ENCODE measurements at regions not wholly inside any gene's neighbourhood (a gene's known extent, or its start where the extent isn't known, plus 50 kb on each side); places are given as distances from the start of the nearest gene placed in this dataset.

DNA sequence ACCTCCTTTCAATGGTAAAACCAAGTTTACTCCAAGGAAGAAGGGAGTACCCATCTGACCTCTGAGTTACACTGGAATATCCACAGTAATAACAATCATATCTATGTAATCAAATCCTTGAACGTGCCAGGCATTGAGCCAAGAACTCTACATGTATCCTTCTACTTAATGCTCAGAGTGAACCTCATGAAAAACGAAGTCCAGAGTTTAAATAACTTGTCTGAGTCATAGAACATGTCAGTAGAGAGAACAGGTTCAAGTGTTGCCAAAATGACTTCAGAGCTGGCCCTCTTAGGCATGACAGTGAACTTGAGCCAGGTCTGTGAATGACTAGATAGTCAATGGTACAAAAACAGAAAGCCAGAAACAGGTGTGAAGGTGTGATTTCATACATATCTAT is 164.1 kb upstream of the ZNF618 start:
- no peaks in the 10 kb centered on the region for H3K9me3 ChIP-seq (ENCODE audit: low read length)
- intact Hi-C loops (cut with micrococcal nuclease; ENCODE audit: unreplicated experiment): no loop called here
- no peaks in the 10 kb centered on the region for H4K20me1 ChIP-seq (ENCODE audit: insufficient read depth, low read length)
- no peaks in the 10 kb centered on the region for H3K36me3 ChIP-seq (ENCODE audit: insufficient read depth, low read length)
- no peaks in the 10 kb centered on the region for H3K4me1 ChIP-seq (ENCODE audit: insufficient read depth, low read length, poor library complexity, severe bottlenecking)
- POLR2A ChIA-PET: interaction anchor here (0.6 kb wide), 1 partner anchor 365 kb away, joined by 3 read pairs; no protein-coding TSS in a partner anchor
- no peak overlapping the region for H3K4me2 ChIP-seq (ENCODE audit: low read length)
- DNase-seq (ENCODE audit: low spot score): no peak
- CTCF ChIA-PET (ENCODE audit: unreplicated experiment): no interaction called here
- H3K27ac ChIP-seq (ENCODE audit: low read depth, low read length, poor library complexity, severe bottlenecking): no peak overlapping the region
- TF ChIP-seq CTCF (conservative IDR thresholded peaks at IDR 0.05; ENCODE audit: low read length) (no peak), EZH2phosphoT487 (IDR thresholded peaks at IDR 0.05; ENCODE audit: borderline replicate concordance, low read depth, low read length) (no peak)
- no peaks in the 10 kb centered on the region for H3K79me2 ChIP-seq (ENCODE audit: insufficient read depth, low read depth, low read length)
- H3K9me2 ChIP-seq (ENCODE audit: insufficient read depth, low read length): no peaks in the 10 kb centered on the region
- no peak overlapping the region for H2AFZ ChIP-seq (ENCODE audit: low read length)
- H3K4me3 ChIP-seq (ENCODE audit: low read depth, low read length, poor library complexity, severe bottlenecking): no peak overlapping the region
- BruUV-seq (replicated peaks): no TSS peak

GRCh38 chr9:113715086-113715485 is 161.0 kb upstream of the ZNF618 start:
- Histone ChIP-seq H3K4me2 (ENCODE audit: low read length) (no peak overlapping the region), H3K4me3 (ENCODE audit: low read depth, low read length, poor library complexity, severe bottlenecking) (no peak overlapping the region), H3K4me1 (ENCODE audit: insufficient read depth, low read length, poor library complexity, severe bottlenecking) (no peaks in the 10 kb centered on the region), H3K9me2 (ENCODE audit: insufficient read depth, low read length) (no peaks in the 10 kb centered on the region), H3K27ac (ENCODE audit: low read depth, low read length, poor library complexity, severe bottlenecking) (no peak overlapping the region), H2AFZ (ENCODE audit: low read length) (no peak overlapping the region), H3K79me2 (ENCODE audit: insufficient read depth, low read depth, low read length) (no peaks in the 10 kb centered on the region), H4K20me1 (ENCODE audit: insufficient read depth, low read length) (no peaks in the 10 kb centered on the region), H3K9me3 (ENCODE audit: low read length) (no peaks in the 10 kb centered on the region), H3K36me3 (ENCODE audit: insufficient read depth, low read length) (no peaks in the 10 kb centered on the region)
- BruUV-seq (replicated peaks): no TSS peak
- no peak for DNase-seq (ENCODE audit: low spot score)
- ChIA-PET POLR2A (no interaction called here), CTCF (ENCODE audit: unreplicated experiment) (no interaction called here)
- intact Hi-C loops (cut with micrococcal nuclease; ENCODE audit: unreplicated experiment): no loop called here
- TF ChIP-seq CTCF (conservative IDR thresholded peaks at IDR 0.05; ENCODE audit: low read length) (no peak), EZH2phosphoT487 (IDR thresholded peaks at IDR 0.05; ENCODE audit: borderline replicate concordance, low read depth, low read length) (no peak)

DNA sequence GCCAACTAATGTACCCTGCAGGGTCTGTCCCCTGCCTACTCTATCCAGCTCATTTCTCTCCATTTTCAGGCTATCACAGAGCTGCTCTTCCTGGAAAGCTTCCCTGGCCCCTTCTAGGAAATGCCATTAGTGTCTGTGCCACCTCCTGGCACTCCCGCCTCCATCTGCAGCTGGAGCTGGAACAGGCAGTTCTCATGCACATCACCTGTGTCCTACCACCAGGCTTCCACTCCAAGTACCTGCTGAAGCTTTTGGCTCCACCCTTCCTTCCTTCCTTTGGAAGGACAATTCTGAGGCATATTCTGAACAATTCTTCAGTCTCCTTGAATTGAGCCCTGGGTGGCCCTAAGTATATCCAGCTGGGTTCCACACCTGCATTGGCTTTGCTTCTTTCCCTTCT is 156.2 kb upstream of the ZNF618 start:
- no peaks in the 10 kb centered on the region for H3K9me3 ChIP-seq (ENCODE audit: low read length)
- ChIA-PET CTCF (ENCODE audit: unreplicated experiment) (no interaction called here), POLR2A (interaction anchor here (0.6 kb wide), 2 partner anchors 117 to 238 kb away, joined by 3 read pairs; no protein-coding TSS in a partner anchor)
- H3K4me1 ChIP-seq (ENCODE audit: insufficient read depth, low read length, poor library complexity, severe bottlenecking): no peaks in the 10 kb centered on the region
- DNase-seq (ENCODE audit: low spot score): no peak
- H3K4me2 ChIP-seq (ENCODE audit: low read length): no peak overlapping the region
- no peaks in the 10 kb centered on the region for H4K20me1 ChIP-seq (ENCODE audit: insufficient read depth, low read length)
- TF ChIP-seq EZH2phosphoT487 (IDR thresholded peaks at IDR 0.05; ENCODE audit: borderline replicate concordance, low read depth, low read length) (no peak), CTCF (conservative IDR thresholded peaks at IDR 0.05; ENCODE audit: low read length) (no peak)
- H2AFZ ChIP-seq (ENCODE audit: low read length): no peak overlapping the region
- intact Hi-C loops (cut with micrococcal nuclease; ENCODE audit: unreplicated experiment): no loop called here
- H3K27ac ChIP-seq (ENCODE audit: low read depth, low read length, poor library complexity, severe bottlenecking): no peak overlapping the region
- H3K79me2 ChIP-seq (ENCODE audit: insufficient read depth, low read depth, low read length): no peaks in the 10 kb centered on the region
- H3K9me2 ChIP-seq (ENCODE audit: insufficient read depth, low read length): no peaks in the 10 kb centered on the region
- H3K4me3 ChIP-seq (ENCODE audit: low read depth, low read length, poor library complexity, severe bottlenecking): no peak overlapping the region
- no peaks in the 10 kb centered on the region for H3K36me3 ChIP-seq (ENCODE audit: insufficient read depth, low read length)
- BruUV-seq (replicated peaks): no TSS peak
